Hematopoietic multipotent progenitor cell treated with erythropoietin and hydrocortisone succinate and interleukin-3 and kit ligand, for 17 days (in vitro differentiated cells): ENCODE measurements at regions not wholly inside any gene's neighbourhood (a gene's known extent, or its start where the extent isn't known, plus 50 kb on each side); places are given as distances from the start of the nearest gene placed in this dataset.

Experiments
- DNase-seq: peaks from one replicate; pipeline ENCODE4 v3.0.0-alpha.2; 2015; ENCODE audit warnings: low spot score

GRCh38 chr13:40118337-40118736, 462.9 kb downstream of the COG6 start:
- no peak for DNase-seq

- no peak for DNase-seq
Observed at GRCh38 chr13:40119852-40120251, 464.4 kb downstream of the COG6 start.

- no peak for DNase-seq
Observed at GRCh38 chr13:40120288-40120687, 464.8 kb downstream of the COG6 start.

- DNase-seq, result no peak
Observed at GRCh38 chr13:40120781-40121180, 465.3 kb downstream of the COG6 start.

- DNase-seq, result no peak
Observed at GRCh38 chr13:40121722-40122121, 466.3 kb downstream of the COG6 start.

- no peak for DNase-seq
Observed at GRCh38 chr13:40123962-40124632, 468.6 kb downstream of the COG6 start.

GRCh38 chr13:40124633-40125015, 469.2 kb downstream of the COG6 start:
- DNase-seq, result no peak

GRCh38 chr13:40125336-40125735, 469.9 kb downstream of the COG6 start:
- no peak for DNase-seq

- DNase-seq, result no peak
Observed at GRCh38 chr13:40126306-40127085, 471.0 kb downstream of the COG6 start.

- DNase-seq, result no peak
Observed at GRCh38 chr13:40127476-40127875, 472.0 kb downstream of the COG6 start.

- DNase-seq, result no peak
Observed at GRCh38 chr13:40127925-40128324, 472.5 kb downstream of the COG6 start.

GRCh38 chr13:40129467-40129866, 474.0 kb downstream of the COG6 start:
- DNase-seq, result no peak

GRCh38 chr13:40130871-40131636, 475.6 kb downstream of the COG6 start:
- no peak for DNase-seq

GRCh38 chr13:40132249-40132648, 476.8 kb downstream of the COG6 start:
- DNase-seq, result no peak

- DNase-seq, result no peak
Observed at GRCh38 chr13:40136896-40137295, 481.4 kb downstream of the COG6 start.

GRCh38 chr13:40137400-40137799, 481.9 kb downstream of the COG6 start:
- no peak for DNase-seq

GRCh38 chr13:40139896-40140520, 484.5 kb downstream of the COG6 start:
- no peak for DNase-seq

- DNase-seq, result no peak
Observed at GRCh38 chr13:40141859-40142555, 486.5 kb downstream of the COG6 start.

GRCh38 chr13:40143106-40143505, 487.6 kb downstream of the COG6 start:
- no peak for DNase-seq

- no peak for DNase-seq
Observed at GRCh38 chr13:40143559-40143958, 488.1 kb downstream of the COG6 start.

GRCh38 chr13:40145139-40145538, 489.7 kb downstream of the COG6 start:
- no peak for DNase-seq

GRCh38 chr13:40146063-40146462, 490.6 kb downstream of the COG6 start:
- no peak for DNase-seq
